T-helper 17 cell (primary cell): ENCODE measurements at regions not wholly inside any gene's neighbourhood (a gene's known extent, or its start where the extent isn't known, plus 50 kb on each side); places are given as distances from the start of the nearest gene placed in this dataset.
A peak's percentile ranks its signal among the peaks of the same experiment; 100 is the strongest.
"Not testable (repeated sequence)": the region's sequence is repeated elsewhere in the genome, so short reads cannot be mapped to it uniquely, and the experiment has no call there.

Source experiments
- ATAC-seq: fragments of 150-1000 bp; cut with Tn5 transposase; 2 replicates; pipeline ENCODE4 v1.10.0; 2021; ENCODE audit warnings: mild to moderate bottlenecking, moderate library complexity
- DNase-seq, 3 donors: peaks; one replicate each; pipeline versions ENCODE4 v3.0.0 to v3.0.0-alpha.2; 2020 to 2021
- H3K9me3 ChIP-seq: one replicate; pipeline ENCODE4 v1.7.0; 2013; ENCODE audit warnings: low read length, mild to moderate bottlenecking; ENCODE audit not compliant: control insufficient read depth, poor library complexity, severe bottlenecking
- H3K27ac Mint-ChIP-seq: one replicate; pipeline ENCODE4 v1.8.0; 2022; ENCODE audit warnings: mild to moderate bottlenecking, moderate library complexity, mixed read lengths
- H3K27me3 Mint-ChIP-seq: one replicate; pipeline ENCODE4 v1.8.0; 2022; ENCODE audit warnings: mixed read lengths
- H3K36me3 Mint-ChIP-seq: one replicate; pipeline ENCODE4 v1.8.0; 2022; ENCODE audit warnings: low read depth, mixed read lengths
- H3K4me1 Mint-ChIP-seq: one replicate; pipeline ENCODE4 v1.8.0; 2022; ENCODE audit warnings: mild to moderate bottlenecking, mixed read lengths
- H3K4me3 Mint-ChIP-seq: one replicate; pipeline ENCODE4 v1.8.0; 2022; ENCODE audit warnings: mild to moderate bottlenecking, moderate library complexity, mixed read lengths

- H3K4me1 Mint-ChIP-seq, result peaks cover 3% of the 10 kb centered on the region
- no peaks in the 10 kb centered on the region for H3K9me3 ChIP-seq
- peak overlapping the region; percentile 3 for H3K4me3 Mint-ChIP-seq
- H3K36me3 Mint-ChIP-seq, result peaks cover 5% of the 10 kb centered on the region
- ATAC-seq, result no peak
- peaks cover 39% of the 10 kb centered on the region for H3K27me3 Mint-ChIP-seq
- H3K27ac Mint-ChIP-seq, result no peak overlapping the region
- no peak for DNase-seq
Observed at GRCh38 chr5:90338712-90339372, 70.7 kb downstream of the CETN3 start.

- ATAC-seq (no peak), DNase-seq (no peak)
- Mint-ChIP-seq H3K4me3 (no peak overlapping the region), H3K36me3 (peaks cover 5% of the 10 kb centered on the region), H3K4me1 (peaks cover 3% of the 10 kb centered on the region), H3K27ac (no peak overlapping the region), H3K27me3 (peaks cover 29% of the 10 kb centered on the region)
- no peaks in the 10 kb centered on the region for H3K9me3 ChIP-seq
Observed at GRCh38 chr5:90337449-90338052, 72.0 kb downstream of the CETN3 start.

- H3K27ac Mint-ChIP-seq, result no peak overlapping the region
- H3K4me3 Mint-ChIP-seq, result no peak overlapping the region
- peaks cover 5% of the 10 kb centered on the region for H3K36me3 Mint-ChIP-seq
- peaks cover 3% of the 10 kb centered on the region for H3K4me1 Mint-ChIP-seq
- no peak for DNase-seq
- no peaks in the 10 kb centered on the region for H3K9me3 ChIP-seq
- peaks cover 34% of the 10 kb centered on the region for H3K27me3 Mint-ChIP-seq
- ATAC-seq, result no peak
Observed at GRCh38 chr5:90336752-90337151, 72.8 kb downstream of the CETN3 start.

GRCh38 chr5:90334741-90335140 lies 74.8 kb downstream of the CETN3 start:
- H3K27ac Mint-ChIP-seq, result no peak overlapping the region
- H3K36me3 Mint-ChIP-seq, result peaks cover 2% of the 10 kb centered on the region
- peaks cover 3% of the 10 kb centered on the region for H3K4me1 Mint-ChIP-seq

GRCh38 chr5:90329911-90330310 lies 79.6 kb downstream of the CETN3 start:
- Mint-ChIP-seq H3K27ac (no peak overlapping the region), H3K36me3 (no peaks in the 10 kb centered on the region), H3K4me1 (no peaks in the 10 kb centered on the region), H3K27me3 (peaks cover 31% of the 10 kb centered on the region), H3K4me3 (no peak overlapping the region)
- ATAC-seq (no peak), DNase-seq (no peak)
- no peaks in the 10 kb centered on the region for H3K9me3 ChIP-seq

More at GRCh38 chr5:90334741-90335140, 74.8 kb downstream of the CETN3 start:
- H3K9me3 ChIP-seq, result no peaks in the 10 kb centered on the region
- DNase-seq (no peak), ATAC-seq (no peak)
- Mint-ChIP-seq H3K27me3 (peaks cover 28% of the 10 kb centered on the region), H3K4me3 (no peak overlapping the region)

- Mint-ChIP-seq H3K27me3 (peaks cover 18% of the 10 kb centered on the region), H3K4me3 (no peak overlapping the region), H3K36me3 (no peaks in the 10 kb centered on the region), H3K4me1 (no peaks in the 10 kb centered on the region), H3K27ac (no peak overlapping the region)
- DNase-seq (no peak), ATAC-seq (no peak)
- H3K9me3 ChIP-seq, result no peaks in the 10 kb centered on the region
Observed at GRCh38 chr5:90326995-90327394, 82.6 kb downstream of the CETN3 start.

- H3K9me3 ChIP-seq, result no peaks in the 10 kb centered on the region
- Mint-ChIP-seq H3K4me3 (no peak overlapping the region), H3K4me1 (no peaks in the 10 kb centered on the region), H3K36me3 (no peaks in the 10 kb centered on the region), H3K27me3 (peaks cover 18% of the 10 kb centered on the region), H3K27ac (no peak overlapping the region)
- DNase-seq (no peak), ATAC-seq (no peak)
Observed at GRCh38 chr5:90325093-90325492, 84.5 kb downstream of the CETN3 start.

GRCh38 chr5:90320348-90320747 lies 89.2 kb downstream of the CETN3 start:
- not testable (repeated sequence) for H3K9me3 ChIP-seq, H3K4me3 Mint-ChIP-seq, H3K36me3 Mint-ChIP-seq, DNase-seq, H3K27ac Mint-ChIP-seq, H3K4me1 Mint-ChIP-seq, ATAC-seq
- H3K27me3 Mint-ChIP-seq, result peaks cover 13% of the 10 kb centered on the region

- Mint-ChIP-seq H3K4me1 (no peaks in the 10 kb centered on the region), H3K4me3 (no peak overlapping the region), H3K27me3 (no peaks in the 10 kb centered on the region), H3K36me3 (no peaks in the 10 kb centered on the region), H3K27ac (no peak overlapping the region)
- no peaks in the 10 kb centered on the region for H3K9me3 ChIP-seq
- no peak for ATAC-seq
- DNase-seq, result no peak
Observed at GRCh38 chr5:90312027-90312426, 97.5 kb downstream of the CETN3 start.

GRCh38 chr5:90311401-90311800 lies 98.2 kb downstream of the CETN3 start:
- DNase-seq (no peak), ATAC-seq (no peak)
- Mint-ChIP-seq H3K4me1 (no peaks in the 10 kb centered on the region), H3K27ac (no peak overlapping the region), H3K4me3 (no peak overlapping the region), H3K27me3 (no peaks in the 10 kb centered on the region), H3K36me3 (no peaks in the 10 kb centered on the region)
- no peaks in the 10 kb centered on the region for H3K9me3 ChIP-seq

- no peaks in the 10 kb centered on the region for H3K4me1 Mint-ChIP-seq
Observed at GRCh38 chr5:90308787-90309585, 100.6 kb downstream of the CETN3 start.

GRCh38 chr5:90307782-90308181 lies 101.8 kb downstream of the CETN3 start:
- Mint-ChIP-seq H3K27me3 (peaks cover 9% of the 10 kb centered on the region), H3K27ac (no peak overlapping the region), H3K4me1 (no peaks in the 10 kb centered on the region), H3K36me3 (no peaks in the 10 kb centered on the region), H3K4me3 (no peak overlapping the region)
- ATAC-seq (no peak), DNase-seq (no peak)
- H3K9me3 ChIP-seq, result no peaks in the 10 kb centered on the region

More at GRCh38 chr5:90308787-90309585, 100.6 kb downstream of the CETN3 start:
- H3K4me3 Mint-ChIP-seq, result no peak overlapping the region
- no peaks in the 10 kb centered on the region for H3K36me3 Mint-ChIP-seq
- H3K9me3 ChIP-seq, result no peaks in the 10 kb centered on the region
- H3K27me3 Mint-ChIP-seq, result peaks cover 9% of the 10 kb centered on the region
- H3K27ac Mint-ChIP-seq, result no peak overlapping the region
- ATAC-seq (no peak), DNase-seq (no peak)

GRCh38 chr5:90307322-90307721 lies 102.2 kb downstream of the CETN3 start:
- DNase-seq, result no peak
- H3K9me3 ChIP-seq, result no peaks in the 10 kb centered on the region
- H3K4me1 Mint-ChIP-seq, result no peaks in the 10 kb centered on the region
- H3K27ac Mint-ChIP-seq, result no peak overlapping the region
- no peak for ATAC-seq
- no peaks in the 10 kb centered on the region for H3K36me3 Mint-ChIP-seq
- H3K27me3 Mint-ChIP-seq, result peaks cover 9% of the 10 kb centered on the region
- no peak overlapping the region for H3K4me3 Mint-ChIP-seq
